ENCODE measurements at regions not wholly inside any gene's neighbourhood (a gene's known extent, or its start where the extent isn't known, plus 50 kb on each side); places are given as distances from the start of the nearest gene placed in this dataset.

DNA sequence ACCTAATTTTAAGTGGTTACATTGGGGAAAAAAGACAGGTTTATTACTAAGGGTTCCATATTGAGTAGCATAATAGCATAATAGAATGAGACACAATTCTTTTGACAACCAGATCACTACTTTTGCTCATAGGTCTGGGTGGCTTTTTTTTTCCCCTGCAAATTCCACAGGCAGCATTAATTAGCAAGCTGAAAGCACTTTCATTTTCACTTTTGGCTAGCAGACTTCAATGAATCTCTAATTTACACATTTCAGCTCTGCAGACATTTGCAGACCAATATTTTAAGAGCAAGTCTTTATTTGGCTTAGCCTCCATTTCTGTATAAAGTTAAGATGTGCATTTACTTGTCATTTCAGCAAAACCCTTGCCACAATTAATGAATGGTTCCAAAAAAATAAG, 185.5 kb downstream of the NOL4 start:
- H3K27me3 ChIP-seq = no peaks in the 10 kb centered on the region
- TF ChIP-seq EP300 (IDR thresholded peaks at IDR 0.05) = no peak
- no peak for TF ChIP-seq POLR2A (IDR thresholded peaks at IDR 0.05)
- TF ChIP-seq, protein P1, sequence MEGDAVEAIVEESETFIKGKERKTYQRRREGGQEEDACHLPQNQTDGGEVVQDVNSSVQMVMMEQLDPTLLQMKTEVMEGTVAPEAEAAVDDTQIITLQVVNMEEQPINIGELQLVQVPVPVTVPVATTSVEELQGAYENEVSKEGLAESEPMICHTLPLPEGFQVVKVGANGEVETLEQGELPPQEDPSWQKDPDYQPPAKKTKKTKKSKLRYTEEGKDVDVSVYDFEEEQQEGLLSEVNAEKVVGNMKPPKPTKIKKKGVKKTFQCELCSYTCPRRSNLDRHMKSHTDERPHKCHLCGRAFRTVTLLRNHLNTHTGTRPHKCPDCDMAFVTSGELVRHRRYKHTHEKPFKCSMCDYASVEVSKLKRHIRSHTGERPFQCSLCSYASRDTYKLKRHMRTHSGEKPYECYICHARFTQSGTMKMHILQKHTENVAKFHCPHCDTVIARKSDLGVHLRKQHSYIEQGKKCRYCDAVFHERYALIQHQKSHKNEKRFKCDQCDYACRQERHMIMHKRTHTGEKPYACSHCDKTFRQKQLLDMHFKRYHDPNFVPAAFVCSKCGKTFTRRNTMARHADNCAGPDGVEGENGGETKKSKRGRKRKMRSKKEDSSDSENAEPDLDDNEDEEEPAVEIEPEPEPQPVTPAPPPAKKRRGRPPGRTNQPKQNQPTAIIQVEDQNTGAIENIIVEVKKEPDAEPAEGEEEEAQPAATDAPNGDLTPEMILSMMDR (IDR thresholded peaks at IDR 0.05) = no peak
- H3K4me1 ChIP-seq (ENCODE audit: insufficient read depth) = no peaks in the 10 kb centered on the region
- DNase-seq = no peak
- H3K36me3 ChIP-seq = no peaks in the 10 kb centered on the region
- H3K27ac ChIP-seq = no peak overlapping the region
- intact Hi-C loops (cut with DNase I) = no loop called here
- no peaks in the 10 kb centered on the region for H3K9me3 ChIP-seq
- no peak overlapping the region for H3K4me3 ChIP-seq

DNA sequence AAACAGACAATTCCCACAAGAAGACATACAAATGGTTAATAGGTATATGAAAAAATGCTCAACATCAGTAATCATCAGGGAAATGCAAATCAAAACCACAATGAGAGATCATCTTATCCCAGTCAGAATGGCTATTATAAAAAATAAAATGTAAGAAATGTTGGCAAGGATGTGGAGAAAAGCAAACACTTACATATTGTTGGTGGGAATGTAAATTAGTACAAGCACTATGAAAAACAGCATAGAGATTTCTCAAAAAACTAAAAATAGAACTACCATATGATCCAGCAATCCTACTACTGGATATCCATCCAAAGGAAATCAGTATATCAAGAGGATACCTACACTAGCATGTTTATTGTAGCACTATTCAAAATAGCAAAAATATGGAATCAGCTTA, 186.6 kb downstream of the NOL4 start:
- intact Hi-C loops (cut with DNase I) = no loop called here
- Histone ChIP-seq H3K27me3 (no peaks in the 10 kb centered on the region), H3K36me3 (no peaks in the 10 kb centered on the region), H3K9me3 (no peaks in the 10 kb centered on the region), H3K4me1 (ENCODE audit: insufficient read depth) (no peaks in the 10 kb centered on the region), H3K27ac (no peak overlapping the region), H3K4me3 (no peak overlapping the region)
- no peak for DNase-seq
- TF ChIP-seq EP300 (IDR thresholded peaks at IDR 0.05) (no peak), POLR2A (IDR thresholded peaks at IDR 0.05) (no peak)
- TF ChIP-seq, protein P1 (IDR thresholded peaks at IDR 0.05) = no peak

DNA sequence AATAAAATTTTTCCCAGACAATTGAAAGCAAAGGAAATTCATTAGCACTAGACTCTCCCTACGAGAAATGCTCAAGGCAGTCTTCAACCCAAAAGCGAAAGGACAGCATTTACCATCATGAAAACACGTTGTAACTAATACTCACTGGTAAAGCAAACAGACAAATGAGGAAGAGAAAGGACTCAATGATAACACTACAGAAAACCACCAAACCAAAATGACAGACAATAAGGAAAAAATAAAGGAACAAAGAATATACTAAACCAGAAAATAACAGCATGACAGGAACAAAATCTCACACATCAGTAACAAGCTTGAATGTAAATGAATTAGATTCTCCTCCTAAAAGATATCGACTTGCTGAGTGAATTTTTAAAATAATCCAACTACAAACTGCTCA, 190.7 kb downstream of the NOL4 start:
- no peak for DNase-seq
- WGBS, 3 donors = 84 to 93% (median 87%) methylated on average over 4 of the region's 4 CpGs
- TF ChIP-seq EP300 (IDR thresholded peaks at IDR 0.05) (no peak), POLR2A (IDR thresholded peaks at IDR 0.05) (no peak)
- TF ChIP-seq, protein P1 (IDR thresholded peaks at IDR 0.05) = no peak

DNA sequence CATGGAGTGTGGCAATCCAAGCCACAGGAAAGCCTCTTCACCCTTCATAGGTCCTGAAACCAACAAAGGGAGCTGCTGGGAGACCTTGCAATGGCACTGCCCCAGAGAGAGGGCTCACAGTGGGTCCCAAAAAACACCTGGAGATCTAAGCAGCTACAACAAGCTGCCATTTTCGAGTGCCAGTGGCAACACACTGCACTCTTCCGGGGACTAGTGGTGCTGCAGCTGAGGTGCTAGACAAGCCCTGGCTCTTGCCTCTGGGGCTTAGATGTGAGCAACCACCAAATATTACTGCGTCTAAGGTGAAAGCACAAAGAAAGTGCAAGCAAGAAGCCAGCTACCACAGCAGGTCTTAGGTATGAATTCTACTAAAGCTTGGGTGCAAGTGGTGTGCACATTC, 192.9 kb downstream of the NOL4 start:
- intact Hi-C loops (cut with DNase I) = no loop called here
- H3K36me3 ChIP-seq = no peaks in the 10 kb centered on the region
- TF ChIP-seq, protein P1 (IDR thresholded peaks at IDR 0.05) = no peak
- no peak for TF ChIP-seq EP300 (IDR thresholded peaks at IDR 0.05)
- TF ChIP-seq POLR2A (IDR thresholded peaks at IDR 0.05) = no peak
- no peak overlapping the region for H3K27ac ChIP-seq
- no peaks in the 10 kb centered on the region for H3K9me3 ChIP-seq
- no peak overlapping the region for H3K4me3 ChIP-seq
- no peaks in the 10 kb centered on the region for H3K4me1 ChIP-seq (ENCODE audit: insufficient read depth)
- DNase-seq = no peak
- no peaks in the 10 kb centered on the region for H3K27me3 ChIP-seq
- 72 to 80% (median 79%) methylated on average over 3 of the region's 3 CpGs for WGBS, 3 donors

More for the DNA sequence above, 190.7 kb downstream of the NOL4 start:
- Histone ChIP-seq H3K9me3 (no peaks in the 10 kb centered on the region), H3K27ac (no peak overlapping the region), H3K27me3 (no peaks in the 10 kb centered on the region), H3K36me3 (no peaks in the 10 kb centered on the region), H3K4me3 (no peak overlapping the region), H3K4me1 (ENCODE audit: insufficient read depth) (no peaks in the 10 kb centered on the region)
- intact Hi-C loops (cut with DNase I) = no loop called here

DNA sequence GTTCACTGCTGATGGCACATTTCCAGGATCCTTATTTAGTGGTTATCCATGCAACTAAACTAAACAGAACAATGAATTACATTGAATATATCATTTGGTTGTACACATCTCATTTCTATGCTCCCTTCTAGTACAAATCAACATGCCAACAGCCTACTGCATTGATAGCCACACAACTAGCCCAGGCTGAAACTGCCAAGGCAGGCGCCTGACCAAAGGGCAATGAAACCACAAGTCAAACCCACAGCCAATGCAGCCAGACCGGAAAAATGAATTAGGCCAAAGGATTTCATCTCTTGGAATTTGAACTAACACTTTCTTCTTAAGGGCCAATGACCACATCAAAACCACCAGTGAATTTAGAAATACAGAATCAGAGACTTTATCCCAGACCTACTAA, 196.4 kb downstream of the NOL4 start:
- no peaks in the 10 kb centered on the region for H3K4me1 ChIP-seq (ENCODE audit: insufficient read depth)
- H3K27me3 ChIP-seq = no peaks in the 10 kb centered on the region
- no peak for TF ChIP-seq POLR2A (IDR thresholded peaks at IDR 0.05)
- TF ChIP-seq, protein P1 (IDR thresholded peaks at IDR 0.05) = no peak
- TF ChIP-seq EP300 (IDR thresholded peaks at IDR 0.05) = no peak
- WGBS, 3 donors = 81 to 88% (median 87%) methylated on average over 2 of the region's 2 CpGs
- H3K27ac ChIP-seq = no peak overlapping the region
- no peak for DNase-seq
- H3K4me3 ChIP-seq = no peak overlapping the region
- no peaks in the 10 kb centered on the region for H3K36me3 ChIP-seq
- no peaks in the 10 kb centered on the region for H3K9me3 ChIP-seq
- intact Hi-C loops (cut with DNase I) = no loop called here

All from ovary (tissue), 7 donors.